Smooth muscle cell (in vitro differentiated cells): ENCODE measurements at regions not wholly inside any gene's neighbourhood (a gene's known extent, or its start where the extent isn't known, plus 50 kb on each side); places are given as distances from the start of the nearest gene placed in this dataset.

Source experiments
- DNase-seq: peaks from one replicate; lab custom pipeline; 2025; ENCODE audit not compliant: unreplicated experiment; lab: John Stamatoyannopoulos, UW
- H2AFZ ChIP-seq: fragments of 200-600 bp; sonication (generic); 2 replicates; pipeline ENCODE4 v1.6.0; 2016; ENCODE audit warnings: antibody characterized with exemption, low read depth, mild to moderate bottlenecking
- H3F3A ChIP-seq: fragments of 200-600 bp; sonication (generic); 2 replicates; pipeline ENCODE4 v1.6.0; 2017; ENCODE audit warnings: antibody characterized with exemption, low read depth
- H3K27ac ChIP-seq: fragments of 200-600 bp; sonication (generic); 2 replicates; pipeline ENCODE4 v1.5.1; 2016; ENCODE audit warnings: low read depth, mild to moderate bottlenecking
- H3K27me3 ChIP-seq: fragments of 200-600 bp; sonication (generic); 2 replicates; pipeline ENCODE4 v1.6.1; 2016; ENCODE audit warnings: low read depth, mild to moderate bottlenecking
- H3K36me3 ChIP-seq: fragments of 200-600 bp; sonication (generic); 2 replicates; pipeline ENCODE4 v1.5.1; 2016; ENCODE audit warnings: low read depth
- H3K4me1 ChIP-seq: fragments of 200-600 bp; sonication (generic); 2 replicates; pipeline ENCODE4 v1.5.1; 2016; ENCODE audit warnings: low read depth
- H3K4me2 ChIP-seq: fragments of 200-600 bp; sonication (generic); 2 replicates; pipeline ENCODE4 v1.6.0; 2016; ENCODE audit warnings: mild to moderate bottlenecking
- H3K4me3 ChIP-seq: fragments of 200-600 bp; sonication (generic); 2 replicates; pipeline ENCODE4 v1.5.1; 2016; ENCODE audit warnings: mild to moderate bottlenecking
- H3K79me2 ChIP-seq: fragments of 200-600 bp; sonication (generic); 2 replicates; pipeline ENCODE4 v1.6.0; 2016; ENCODE audit warnings: low read depth, mild to moderate bottlenecking
- H3K9ac ChIP-seq: fragments of 200-600 bp; sonication (generic); 2 replicates; pipeline ENCODE4 v1.6.0; 2016; ENCODE audit warnings: low read depth
- H3K9me3 ChIP-seq: fragments of 200-600 bp; sonication (generic); replicated peaks from 2 replicates; pipeline ENCODE4 v1.5.1; 2016; ENCODE audit warnings: low read depth
- H4K20me1 ChIP-seq: fragments of 200-600 bp; sonication (generic); 2 replicates; pipeline ENCODE4 v1.6.0; 2016; ENCODE audit warnings: low read depth
- CTCF ChIP-seq: fragments of 200-600 bp; sonication (generic); IDR thresholded peaks from 2 replicates; pipeline ENCODE4 v1.5.1; 2017; ENCODE audit warnings: borderline replicate concordance, mild to moderate bottlenecking, antibody characterized with exemption; ENCODE audit not compliant: insufficient read depth, poor library complexity, severe bottlenecking
- WGBS: methylation state at CpG from one replicate; pipeline ENCODE4 v1.1.7; 2016; ENCODE audit warnings: low lambda C conversion rate; 5-methylcytosine and 5-hydroxymethylcytosine counted together

GRCh38 chr13:31923134-31923763, 108.3 kb upstream of the FRY start:
- no peaks in the 10 kb centered on the region for H3K36me3 ChIP-seq
- no peaks in the 10 kb centered on the region for H3K27me3 ChIP-seq
- no peak for TF ChIP-seq CTCF
- H3K79me2 ChIP-seq = no peaks in the 10 kb centered on the region
- no peak overlapping the region for H3K4me2 ChIP-seq
- no peak overlapping the region for H3K27ac ChIP-seq
- H4K20me1 ChIP-seq = no peaks in the 10 kb centered on the region
- no peaks in the 10 kb centered on the region for H3K4me1 ChIP-seq
- no peaks in the 10 kb centered on the region for H3F3A ChIP-seq
- no peak overlapping the region for H3K9ac ChIP-seq
- no peak for DNase-seq
- 58% methylated on average over 3 of the region's 3 CpGs for WGBS
- H2AFZ ChIP-seq = no peak overlapping the region
- H3K4me3 ChIP-seq = no peak overlapping the region
- H3K9me3 ChIP-seq = no peaks in the 10 kb centered on the region

- Histone ChIP-seq H3K79me2 (no peaks in the 10 kb centered on the region), H2AFZ (no peak overlapping the region), H3K27me3 (no peaks in the 10 kb centered on the region), H3K9me3 (no peaks in the 10 kb centered on the region), H3K4me3 (no peak overlapping the region), H3K9ac (no peak overlapping the region), H3K4me2 (no peak overlapping the region), H3K27ac (no peak overlapping the region), H3K36me3 (no peaks in the 10 kb centered on the region), H3F3A (no peaks in the 10 kb centered on the region), H4K20me1 (no peaks in the 10 kb centered on the region), H3K4me1 (no peaks in the 10 kb centered on the region)
- TF ChIP-seq CTCF = no peak
- DNase-seq = no peak
- 88% methylated on average over 2 of the region's 2 CpGs for WGBS
Measured at GRCh38 chr13:31925079-31925478, 106.5 kb upstream of the FRY start.

GRCh38 chr13:31927219-31927653, 104.3 kb upstream of the FRY start:
- Histone ChIP-seq H3K9me3 (no peaks in the 10 kb centered on the region), H4K20me1 (no peaks in the 10 kb centered on the region), H3F3A (no peaks in the 10 kb centered on the region), H3K9ac (no peak overlapping the region), H3K27me3 (no peaks in the 10 kb centered on the region), H3K4me2 (no peak overlapping the region), H3K27ac (no peak overlapping the region), H3K79me2 (no peaks in the 10 kb centered on the region), H2AFZ (no peak overlapping the region), H3K36me3 (no peaks in the 10 kb centered on the region), H3K4me3 (no peak overlapping the region), H3K4me1 (no peaks in the 10 kb centered on the region)
- 72% methylated on average over 5 of the region's 5 CpGs for WGBS
- TF ChIP-seq CTCF = no peak
- DNase-seq = no peak

- no peak for DNase-seq
- no peak overlapping the region for H3K4me2 ChIP-seq
Measured at GRCh38 chr13:31929031-31929770, 102.4 kb upstream of the FRY start.

More at GRCh38 chr13:31929031-31929770, 102.4 kb upstream of the FRY start:
- Histone ChIP-seq H3K27ac (no peak overlapping the region), H3K4me3 (no peak overlapping the region), H3K36me3 (no peaks in the 10 kb centered on the region), H3K79me2 (no peaks in the 10 kb centered on the region), H2AFZ (no peak overlapping the region), H3F3A (no peaks in the 10 kb centered on the region), H3K9ac (no peak overlapping the region), H4K20me1 (no peaks in the 10 kb centered on the region), H3K27me3 (no peaks in the 10 kb centered on the region), H3K9me3 (no peaks in the 10 kb centered on the region), H3K4me1 (no peaks in the 10 kb centered on the region)
- TF ChIP-seq CTCF = no peak
- WGBS = 94% methylated on average over 3 of the region's 3 CpGs
